Type B pancreatic cell (in vitro differentiated cells): ENCODE measurements at regions not wholly inside any gene's neighbourhood (a gene's known extent, or its start where the extent isn't known, plus 50 kb on each side); places are given as distances from the start of the nearest gene placed in this dataset.

ENCODE experiments used
- DNase-seq: peaks from one replicate; pipeline ENCODE4 v3.0.0; 2021; ENCODE audit warnings: mixed read lengths; ENCODE audit not compliant: unreplicated experiment; ENCODE audit errors: extremely low spot score
- H3K27ac Mint-ChIP-seq: 2 replicates; pipeline ENCODE4 v1.8.0; 2021; ENCODE audit warnings: mild to moderate bottlenecking, mixed read lengths
- H3K27me3 Mint-ChIP-seq: 2 replicates; pipeline ENCODE4 v1.8.0; 2021; ENCODE audit warnings: mixed read lengths
- H3K36me3 Mint-ChIP-seq: 2 replicates; pipeline ENCODE4 v1.8.0; 2021; ENCODE audit warnings: mixed read lengths
- H3K4me1 Mint-ChIP-seq: one replicate; pipeline ENCODE4 v1.8.0; 2021; ENCODE audit warnings: mixed read lengths; ENCODE audit not compliant: unreplicated experiment
- H3K4me3 Mint-ChIP-seq: 2 replicates; pipeline ENCODE4 v1.8.0; 2021; ENCODE audit warnings: mild to moderate bottlenecking, mixed read lengths
- H3K9me3 Mint-ChIP-seq: 2 replicates; pipeline ENCODE4 v1.8.0; 2021; ENCODE audit warnings: mixed read lengths
- TF ChIP-seq, protein P1 (sequence below): fragments of 200-600 bp; sonication (generic); conservative IDR thresholded peaks from 2 replicates; pipeline ENCODE4 v1.5.0; 2021; ENCODE audit warnings: antibody characterized with exemption, mild to moderate bottlenecking

DNA sequence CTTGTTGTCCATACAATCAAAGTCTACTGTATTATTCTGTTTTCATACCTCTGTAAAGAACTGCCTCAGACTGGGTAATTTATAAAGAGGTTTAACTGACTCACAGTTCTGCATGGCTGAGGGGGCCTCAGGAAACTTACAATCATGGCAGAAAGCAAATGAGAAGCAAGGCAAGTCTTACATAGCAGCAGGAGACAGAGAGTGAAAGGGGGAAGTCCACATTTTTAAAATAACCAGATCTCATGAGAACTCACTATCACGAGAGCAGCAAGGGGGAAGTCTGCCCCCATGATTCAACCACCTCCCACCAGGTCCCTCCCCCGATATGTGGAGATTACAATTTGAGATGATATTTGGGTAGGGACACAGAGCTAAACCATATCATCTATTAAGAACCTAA, 724.6 kb upstream of the CBLB start:
- no peak overlapping the region for H3K27ac Mint-ChIP-seq
- no peak overlapping the region for H3K4me3 Mint-ChIP-seq
- no peaks in the 10 kb centered on the region for H3K4me1 Mint-ChIP-seq
- H3K27me3 Mint-ChIP-seq, result no peaks in the 10 kb centered on the region
- TF ChIP-seq, protein P1, sequence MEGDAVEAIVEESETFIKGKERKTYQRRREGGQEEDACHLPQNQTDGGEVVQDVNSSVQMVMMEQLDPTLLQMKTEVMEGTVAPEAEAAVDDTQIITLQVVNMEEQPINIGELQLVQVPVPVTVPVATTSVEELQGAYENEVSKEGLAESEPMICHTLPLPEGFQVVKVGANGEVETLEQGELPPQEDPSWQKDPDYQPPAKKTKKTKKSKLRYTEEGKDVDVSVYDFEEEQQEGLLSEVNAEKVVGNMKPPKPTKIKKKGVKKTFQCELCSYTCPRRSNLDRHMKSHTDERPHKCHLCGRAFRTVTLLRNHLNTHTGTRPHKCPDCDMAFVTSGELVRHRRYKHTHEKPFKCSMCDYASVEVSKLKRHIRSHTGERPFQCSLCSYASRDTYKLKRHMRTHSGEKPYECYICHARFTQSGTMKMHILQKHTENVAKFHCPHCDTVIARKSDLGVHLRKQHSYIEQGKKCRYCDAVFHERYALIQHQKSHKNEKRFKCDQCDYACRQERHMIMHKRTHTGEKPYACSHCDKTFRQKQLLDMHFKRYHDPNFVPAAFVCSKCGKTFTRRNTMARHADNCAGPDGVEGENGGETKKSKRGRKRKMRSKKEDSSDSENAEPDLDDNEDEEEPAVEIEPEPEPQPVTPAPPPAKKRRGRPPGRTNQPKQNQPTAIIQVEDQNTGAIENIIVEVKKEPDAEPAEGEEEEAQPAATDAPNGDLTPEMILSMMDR, result no peak
- H3K36me3 Mint-ChIP-seq, result no peaks in the 10 kb centered on the region
- DNase-seq, result no peak
- H3K9me3 Mint-ChIP-seq, result peaks cover 9% of the 10 kb centered on the region

DNA sequence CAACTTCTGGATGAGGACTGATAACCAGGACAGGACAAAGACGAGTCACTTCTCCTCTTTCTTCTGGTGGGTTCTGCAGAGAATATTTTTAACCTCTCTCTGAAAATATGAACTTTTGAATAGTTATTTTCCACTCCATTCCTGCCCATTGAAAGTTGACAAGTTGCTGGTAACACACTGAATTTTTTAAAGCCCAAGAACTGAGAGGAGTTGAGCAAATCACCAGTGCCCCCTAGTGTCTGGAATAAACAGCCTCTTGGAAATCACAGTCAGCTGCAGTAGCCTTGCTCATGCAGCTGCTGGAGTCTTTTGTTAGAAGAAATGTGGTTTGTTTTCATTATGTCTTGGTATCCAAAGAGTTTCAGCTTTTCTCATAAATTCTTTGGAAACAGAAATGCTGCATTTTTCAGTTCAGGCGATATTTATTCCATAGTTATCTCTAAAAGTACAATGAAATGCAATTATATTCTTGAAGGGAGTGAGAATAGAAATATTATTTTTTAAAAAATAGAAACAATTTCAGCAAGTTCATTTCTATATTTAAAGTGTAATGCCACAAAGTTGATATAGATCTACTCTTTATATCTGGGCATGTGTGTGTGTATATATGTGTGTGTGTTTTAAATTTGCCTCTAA, 741.0 kb upstream of the CBLB start:
- H3K36me3 Mint-ChIP-seq, result no peaks in the 10 kb centered on the region
- DNase-seq, result no peak
- H3K4me3 Mint-ChIP-seq, result no peak overlapping the region
- TF ChIP-seq, protein P1, result peak; percentile 94
- peak overlapping the region; percentile 44 for H3K27ac Mint-ChIP-seq
- H3K4me1 Mint-ChIP-seq, result peaks cover 17% of the 10 kb centered on the region
- peaks cover 13% of the 10 kb centered on the region for H3K9me3 Mint-ChIP-seq
- no peaks in the 10 kb centered on the region for H3K27me3 Mint-ChIP-seq

DNA sequence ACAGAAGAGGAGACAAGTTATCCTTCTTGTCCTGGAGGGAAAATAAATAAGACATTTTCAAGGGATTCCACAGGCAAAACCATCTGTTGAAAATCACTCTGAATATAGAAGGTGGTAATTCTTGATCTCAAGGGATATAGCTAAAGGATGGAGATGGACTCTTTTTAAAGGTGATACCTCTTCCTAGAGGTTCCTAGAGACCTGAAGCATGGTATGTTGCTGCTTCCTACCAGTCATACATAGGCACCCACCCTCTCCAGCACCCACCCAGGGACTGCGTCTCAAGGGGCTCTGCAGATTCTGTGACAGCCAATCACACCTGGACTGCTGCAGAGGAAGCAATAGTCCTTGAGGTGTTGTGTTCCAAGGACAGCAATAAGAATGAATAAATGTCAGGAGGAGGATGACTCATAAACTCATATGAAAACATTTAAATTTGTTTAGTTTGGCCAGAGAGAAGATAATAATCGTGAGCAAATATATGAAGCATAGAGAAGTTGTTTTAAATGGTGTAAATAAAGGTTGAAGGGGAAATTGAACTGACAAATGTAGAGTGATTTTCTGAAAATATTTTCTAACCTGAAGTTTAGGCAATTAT, 741.6 kb upstream of the CBLB start:
- Mint-ChIP-seq H3K4me3 (no peak overlapping the region), H3K27me3 (no peaks in the 10 kb centered on the region), H3K9me3 (peaks cover 13% of the 10 kb centered on the region), H3K27ac (no peak overlapping the region), H3K36me3 (no peaks in the 10 kb centered on the region), H3K4me1 (peaks cover 17% of the 10 kb centered on the region)
- TF ChIP-seq, protein P1, result no peak
- DNase-seq, result no peak

DNA sequence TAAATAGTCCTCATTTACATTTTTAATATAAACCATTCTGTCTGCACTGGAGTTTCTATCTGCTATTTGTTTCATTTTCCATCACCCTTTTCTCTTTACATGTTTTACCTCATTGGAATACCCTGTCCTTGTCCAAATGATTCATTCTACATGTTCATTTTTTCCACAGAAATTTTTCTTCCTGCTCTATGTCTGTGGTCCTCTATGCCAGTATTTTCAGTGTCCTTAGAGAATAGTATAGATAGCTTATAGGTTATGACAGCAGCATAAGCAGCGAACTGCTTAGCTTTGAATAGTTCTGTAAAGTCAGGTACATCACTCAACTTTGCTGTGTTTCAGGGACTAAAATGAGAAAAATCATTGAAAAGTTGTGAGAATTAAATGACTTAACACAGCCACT, 742.3 kb upstream of the CBLB start:
- Mint-ChIP-seq H3K36me3 (no peaks in the 10 kb centered on the region), H3K4me1 (peaks cover 17% of the 10 kb centered on the region), H3K9me3 (peaks cover 13% of the 10 kb centered on the region), H3K27ac (no peak overlapping the region), H3K27me3 (no peaks in the 10 kb centered on the region), H3K4me3 (no peak overlapping the region)
- TF ChIP-seq, protein P1, result no peak
- no peak for DNase-seq

DNA sequence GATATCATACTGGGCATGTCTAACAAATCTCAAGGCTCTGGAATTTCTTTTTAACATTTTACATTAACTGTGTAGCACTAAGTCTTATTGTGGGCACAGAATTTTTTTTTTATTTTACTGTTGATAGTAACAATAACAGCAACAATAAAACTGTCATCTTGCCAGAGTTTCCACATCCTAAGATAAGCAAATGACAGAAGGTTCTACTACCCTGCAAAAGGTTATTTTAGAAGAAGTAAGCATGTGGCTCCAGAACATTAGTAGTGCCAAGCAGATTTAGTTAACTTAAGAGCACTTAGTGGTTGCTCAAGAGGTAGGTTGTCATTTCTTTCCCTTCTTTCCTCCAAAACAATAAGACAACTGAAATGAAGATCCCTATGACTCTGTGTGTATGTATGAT, 743.0 kb upstream of the CBLB start:
- DNase-seq, result no peak
- Mint-ChIP-seq H3K27me3 (no peaks in the 10 kb centered on the region), H3K4me1 (peaks cover 17% of the 10 kb centered on the region), H3K4me3 (no peak overlapping the region), H3K9me3 (peaks cover 13% of the 10 kb centered on the region), H3K36me3 (no peaks in the 10 kb centered on the region), H3K27ac (no peak overlapping the region)
- TF ChIP-seq, protein P1, result no peak
